ENCODE measurements at regions not wholly inside any gene's neighbourhood (a gene's known extent, or its start where the extent isn't known, plus 50 kb on each side); places are given as distances from the start of the nearest gene placed in this dataset.

DNA sequence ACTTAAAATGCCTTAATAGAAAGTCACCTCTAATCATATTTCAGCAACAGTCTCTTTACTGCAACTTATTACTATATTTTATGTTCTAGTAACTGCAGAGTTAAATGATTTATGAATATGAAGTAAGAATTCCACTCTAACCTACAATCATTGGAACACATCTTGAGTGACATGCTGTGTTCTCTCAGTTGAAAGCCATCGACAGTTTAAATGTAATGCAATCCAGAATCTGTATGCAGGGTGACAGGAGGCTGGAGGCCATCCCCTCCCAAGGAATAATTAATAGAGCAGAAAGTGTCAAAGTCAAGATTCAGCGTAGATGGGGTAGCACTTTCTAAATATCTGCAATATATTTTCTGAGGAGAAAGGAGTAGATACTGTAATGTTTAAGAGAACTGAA, 590.3 kb upstream of the SORCS1 start:
- TF ChIP-seq, protein P1, sequence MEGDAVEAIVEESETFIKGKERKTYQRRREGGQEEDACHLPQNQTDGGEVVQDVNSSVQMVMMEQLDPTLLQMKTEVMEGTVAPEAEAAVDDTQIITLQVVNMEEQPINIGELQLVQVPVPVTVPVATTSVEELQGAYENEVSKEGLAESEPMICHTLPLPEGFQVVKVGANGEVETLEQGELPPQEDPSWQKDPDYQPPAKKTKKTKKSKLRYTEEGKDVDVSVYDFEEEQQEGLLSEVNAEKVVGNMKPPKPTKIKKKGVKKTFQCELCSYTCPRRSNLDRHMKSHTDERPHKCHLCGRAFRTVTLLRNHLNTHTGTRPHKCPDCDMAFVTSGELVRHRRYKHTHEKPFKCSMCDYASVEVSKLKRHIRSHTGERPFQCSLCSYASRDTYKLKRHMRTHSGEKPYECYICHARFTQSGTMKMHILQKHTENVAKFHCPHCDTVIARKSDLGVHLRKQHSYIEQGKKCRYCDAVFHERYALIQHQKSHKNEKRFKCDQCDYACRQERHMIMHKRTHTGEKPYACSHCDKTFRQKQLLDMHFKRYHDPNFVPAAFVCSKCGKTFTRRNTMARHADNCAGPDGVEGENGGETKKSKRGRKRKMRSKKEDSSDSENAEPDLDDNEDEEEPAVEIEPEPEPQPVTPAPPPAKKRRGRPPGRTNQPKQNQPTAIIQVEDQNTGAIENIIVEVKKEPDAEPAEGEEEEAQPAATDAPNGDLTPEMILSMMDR (IDR thresholded peaks at IDR 0.05) = no peak
- TF ChIP-seq EZH2 (IDR thresholded peaks at IDR 0.05; ENCODE audit: borderline replicate concordance, insufficient read depth, low read depth, low read length, poor library complexity, severe bottlenecking) = no peak

Measured in B cell (primary cell).